ENCODE measurements at regions not wholly inside any gene's neighbourhood (a gene's known extent, or its start where the extent isn't known, plus 50 kb on each side); places are given as distances from the start of the nearest gene placed in this dataset.
"Not testable (repeated sequence)": the region's sequence is repeated elsewhere in the genome, so short reads cannot be mapped to it uniquely, and the experiment has no call there.

DNA sequence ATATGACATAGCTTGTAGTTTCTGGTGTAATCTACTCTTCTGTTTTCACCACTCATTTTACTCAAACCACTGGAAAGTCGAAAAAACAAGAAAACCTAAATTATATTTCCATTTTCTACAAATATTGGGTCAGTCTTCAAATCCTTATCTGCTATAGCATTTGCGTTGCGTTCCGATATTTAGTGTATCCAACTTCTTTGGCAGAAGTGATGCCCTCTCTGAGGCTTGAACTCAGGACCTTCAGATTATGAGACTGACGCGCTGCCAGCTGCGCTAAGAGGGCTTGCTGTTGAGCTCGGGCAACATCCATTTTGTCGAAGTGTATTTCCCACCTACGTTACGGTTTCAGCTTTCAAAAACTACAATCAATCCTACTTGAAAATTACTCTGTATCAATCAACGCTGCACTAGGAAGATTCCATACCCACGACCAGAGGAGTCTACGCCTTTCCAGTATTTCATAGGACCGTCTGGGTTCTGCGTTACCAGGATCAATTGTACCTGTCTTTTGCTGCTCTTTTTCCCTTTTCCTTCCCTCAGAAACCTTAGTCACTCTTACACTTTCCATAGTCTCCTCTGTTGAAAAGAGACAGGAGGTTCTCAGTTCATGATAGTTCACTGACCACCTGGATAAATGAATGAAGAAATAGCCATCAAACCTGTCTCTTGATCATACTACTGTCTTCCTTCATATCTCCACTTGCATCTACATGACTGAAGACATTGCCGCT is 140.5 kb upstream of the ZNF322 start:
- H3K27ac ChIP-seq (ENCODE audit: low read depth in 2 of 2, low read length in 2 of 2); H3K9ac ChIP-seq (ENCODE audit: low read depth in 1 of 2, low read length in 2 of 2); H3K27me3 ChIP-seq (ENCODE audit: control insufficient read depth in 2 of 2, insufficient read depth in 2 of 2, low read length in 2 of 2); H3K4me3 ChIP-seq (ENCODE audit: low read length in 2 of 2); H3K9me3 ChIP-seq (ENCODE audit: control insufficient read depth in 2 of 2, low read length in 2 of 2); H3K4me1 ChIP-seq (ENCODE audit: control insufficient read depth in 2 of 2, insufficient read depth in 2 of 2, low read length in 2 of 2); H3K36me3 ChIP-seq (ENCODE audit: control insufficient read depth in 2 of 2, insufficient read depth in 2 of 2, low read length in 2 of 2): not testable (repeated sequence)

DNA sequence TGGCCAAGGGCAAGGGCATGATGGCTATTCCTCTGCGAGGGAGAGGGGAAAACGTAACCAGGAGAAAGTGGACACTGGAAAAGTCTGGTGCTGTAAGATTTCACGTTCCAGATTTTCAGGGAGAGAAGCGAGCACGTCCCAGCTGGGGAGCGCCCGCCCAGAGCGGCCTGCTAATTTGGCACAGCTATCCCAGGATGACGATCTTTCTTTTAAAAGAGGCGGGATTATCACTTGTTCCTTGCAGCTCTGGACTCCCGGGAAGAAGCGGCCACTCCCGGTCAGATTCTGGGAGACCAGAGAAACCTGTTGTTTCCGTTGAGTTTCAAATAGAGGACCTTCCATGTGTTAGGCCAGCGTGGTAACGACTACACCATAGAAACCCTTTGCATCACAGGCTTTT is 144.2 kb upstream of the ZNF322 start:
- H3K27me3 ChIP-seq (ENCODE audit: control insufficient read depth in 2 of 2, insufficient read depth in 2 of 2, low read length in 2 of 2); H3K36me3 ChIP-seq (ENCODE audit: control insufficient read depth in 2 of 2, insufficient read depth in 2 of 2, low read length in 2 of 2); H3K27ac ChIP-seq (ENCODE audit: low read depth in 2 of 2, low read length in 2 of 2); H3K4me3 ChIP-seq (ENCODE audit: low read length in 2 of 2); H3K4me1 ChIP-seq (ENCODE audit: control insufficient read depth in 2 of 2, insufficient read depth in 2 of 2, low read length in 2 of 2); H3K9me3 ChIP-seq (ENCODE audit: control insufficient read depth in 2 of 2, low read length in 2 of 2); H3K9ac ChIP-seq (ENCODE audit: low read depth in 1 of 2, low read length in 2 of 2): not testable (repeated sequence)

DNA sequence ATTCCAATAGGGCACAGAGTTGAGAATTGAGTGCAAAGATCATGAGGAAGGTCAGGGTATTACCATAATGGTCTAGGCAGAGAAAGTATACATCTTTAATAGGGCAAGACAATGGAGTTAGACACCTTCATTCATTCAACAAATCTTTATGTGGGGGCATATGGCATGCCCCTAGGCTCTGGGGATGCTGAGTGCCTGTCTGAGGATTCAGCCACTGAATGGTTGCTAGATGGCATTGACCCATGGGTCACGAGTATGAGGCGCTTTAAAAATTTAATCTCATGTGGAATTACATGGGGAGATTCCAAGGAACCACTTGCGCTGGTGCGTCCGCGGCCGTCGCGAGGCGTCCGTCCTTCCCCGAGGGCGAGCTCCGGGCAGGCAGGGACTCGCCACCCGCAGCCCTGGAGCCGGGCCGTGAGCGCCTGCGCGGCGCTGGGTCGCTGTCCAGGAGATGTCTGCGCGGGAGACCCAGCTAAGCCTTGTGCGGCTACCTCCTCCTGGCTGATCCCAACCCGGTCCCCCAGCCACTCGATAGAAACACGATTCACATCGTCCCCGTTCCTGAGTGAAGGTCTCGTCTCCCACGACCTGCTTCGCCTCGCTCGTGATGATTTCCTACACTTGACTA is 152.1 kb upstream of the ZNF322 start:
- not testable (repeated sequence) for H3K27ac ChIP-seq (ENCODE audit: low read depth in 2 of 2, low read length in 2 of 2); H3K27me3 ChIP-seq (ENCODE audit: control insufficient read depth in 2 of 2, insufficient read depth in 2 of 2, low read length in 2 of 2); H3K4me1 ChIP-seq (ENCODE audit: control insufficient read depth in 2 of 2, insufficient read depth in 2 of 2, low read length in 2 of 2); H3K4me3 ChIP-seq (ENCODE audit: low read length in 2 of 2); H3K9ac ChIP-seq (ENCODE audit: low read depth in 1 of 2, low read length in 2 of 2); H3K36me3 ChIP-seq (ENCODE audit: control insufficient read depth in 2 of 2, insufficient read depth in 2 of 2, low read length in 2 of 2); H3K9me3 ChIP-seq (ENCODE audit: control insufficient read depth in 2 of 2, low read length in 2 of 2)

DNA sequence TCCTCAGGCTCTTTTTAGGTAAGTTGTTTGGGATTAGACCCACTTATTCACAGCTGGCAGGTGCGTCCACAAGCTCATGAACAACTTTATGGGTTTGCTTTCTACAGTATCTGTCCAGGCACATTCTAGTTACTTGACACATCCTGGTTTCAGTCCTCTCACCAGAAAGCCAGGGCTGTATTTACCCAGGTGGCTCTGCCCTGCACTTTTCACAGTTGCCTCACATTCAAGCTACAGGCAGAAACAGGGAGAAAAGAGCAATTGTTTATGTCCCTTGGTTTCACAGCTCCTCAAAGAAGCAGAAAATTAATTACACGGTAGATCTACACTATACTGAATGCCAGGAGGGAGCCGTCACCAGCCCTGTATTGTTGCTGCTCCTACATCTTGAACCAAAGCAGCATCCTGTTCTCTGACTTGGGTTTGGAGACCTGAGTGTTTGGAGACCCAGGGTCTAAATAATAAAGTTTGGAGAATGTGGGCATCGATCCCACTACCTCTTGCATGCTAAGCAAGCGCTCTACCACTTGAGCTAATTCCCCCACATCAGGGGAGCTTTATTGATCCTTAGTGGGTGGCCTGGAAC is 159.2 kb upstream of the ZNF322 start:
- not testable (repeated sequence) for H3K36me3 ChIP-seq (ENCODE audit: control insufficient read depth in 2 of 2, insufficient read depth in 2 of 2, low read length in 2 of 2); H3K4me3 ChIP-seq (ENCODE audit: low read length in 2 of 2); H3K27me3 ChIP-seq (ENCODE audit: control insufficient read depth in 2 of 2, insufficient read depth in 2 of 2, low read length in 2 of 2); H3K4me1 ChIP-seq (ENCODE audit: control insufficient read depth in 2 of 2, insufficient read depth in 2 of 2, low read length in 2 of 2); H3K9ac ChIP-seq (ENCODE audit: low read depth in 1 of 2, low read length in 2 of 2); H3K27ac ChIP-seq (ENCODE audit: low read depth in 2 of 2, low read length in 2 of 2); H3K9me3 ChIP-seq (ENCODE audit: control insufficient read depth in 2 of 2, low read length in 2 of 2)

DNA sequence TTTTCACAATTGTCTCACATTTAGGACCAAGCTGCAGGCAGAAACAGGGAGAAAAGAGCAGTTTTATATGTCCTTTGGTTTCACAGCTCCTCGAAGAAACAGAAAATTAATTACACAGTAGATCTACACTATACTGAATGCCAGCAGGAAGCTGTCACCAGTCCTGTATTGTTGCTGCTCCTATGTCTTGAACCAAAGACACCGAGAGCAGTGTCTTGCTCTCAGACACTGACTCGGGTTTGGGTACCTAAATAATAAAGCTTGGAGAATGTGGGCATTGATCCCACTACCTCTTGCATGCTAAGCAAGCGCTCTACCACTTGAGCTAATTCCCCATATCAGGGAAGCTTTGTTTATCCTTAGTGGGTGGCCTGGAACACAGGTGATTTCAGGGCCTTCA is 168.4 kb upstream of the ZNF322 start:
- not testable (repeated sequence) for H3K27me3 ChIP-seq (ENCODE audit: control insufficient read depth in 2 of 2, insufficient read depth in 2 of 2, low read length in 2 of 2); H3K27ac ChIP-seq (ENCODE audit: low read depth in 2 of 2, low read length in 2 of 2)

DNA sequence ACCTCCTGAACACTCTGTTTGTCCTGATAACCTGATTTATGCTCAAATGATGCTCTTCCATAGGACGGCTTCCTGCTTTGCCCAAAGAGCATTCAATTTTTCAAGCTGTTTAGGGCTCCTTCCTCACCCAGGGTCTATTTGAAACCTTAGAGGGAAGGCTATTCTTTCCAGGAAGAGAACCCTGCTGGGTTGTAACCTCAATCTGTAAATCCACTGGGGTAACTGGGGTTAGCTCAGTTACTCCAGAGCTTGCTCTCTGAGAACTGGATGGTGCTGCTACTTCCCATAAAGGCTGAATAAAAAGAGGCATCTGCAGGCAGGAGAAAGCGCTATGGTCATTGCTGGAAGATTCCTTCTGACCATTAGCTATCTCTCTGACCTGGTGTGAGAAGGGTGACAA is 169.9 kb upstream of the ZNF322 start:
- not testable (repeated sequence) for H3K27ac ChIP-seq (ENCODE audit: low read depth in 2 of 2, low read length in 2 of 2); H3K27me3 ChIP-seq (ENCODE audit: control insufficient read depth in 2 of 2, insufficient read depth in 2 of 2, low read length in 2 of 2); H3K4me3 ChIP-seq (ENCODE audit: low read length in 2 of 2); H3K9me3 ChIP-seq (ENCODE audit: control insufficient read depth in 2 of 2, low read length in 2 of 2); H3K9ac ChIP-seq (ENCODE audit: low read depth in 1 of 2, low read length in 2 of 2); H3K4me1 ChIP-seq (ENCODE audit: control insufficient read depth in 2 of 2, insufficient read depth in 2 of 2, low read length in 2 of 2); H3K36me3 ChIP-seq (ENCODE audit: control insufficient read depth in 2 of 2, insufficient read depth in 2 of 2, low read length in 2 of 2)

More for the DNA sequence above, 168.4 kb upstream of the ZNF322 start:
- not testable (repeated sequence) for H3K36me3 ChIP-seq (ENCODE audit: control insufficient read depth in 2 of 2, insufficient read depth in 2 of 2, low read length in 2 of 2); H3K4me1 ChIP-seq (ENCODE audit: control insufficient read depth in 2 of 2, insufficient read depth in 2 of 2, low read length in 2 of 2); H3K9ac ChIP-seq (ENCODE audit: low read depth in 1 of 2, low read length in 2 of 2); H3K4me3 ChIP-seq (ENCODE audit: low read length in 2 of 2); H3K9me3 ChIP-seq (ENCODE audit: control insufficient read depth in 2 of 2, low read length in 2 of 2)

DNA sequence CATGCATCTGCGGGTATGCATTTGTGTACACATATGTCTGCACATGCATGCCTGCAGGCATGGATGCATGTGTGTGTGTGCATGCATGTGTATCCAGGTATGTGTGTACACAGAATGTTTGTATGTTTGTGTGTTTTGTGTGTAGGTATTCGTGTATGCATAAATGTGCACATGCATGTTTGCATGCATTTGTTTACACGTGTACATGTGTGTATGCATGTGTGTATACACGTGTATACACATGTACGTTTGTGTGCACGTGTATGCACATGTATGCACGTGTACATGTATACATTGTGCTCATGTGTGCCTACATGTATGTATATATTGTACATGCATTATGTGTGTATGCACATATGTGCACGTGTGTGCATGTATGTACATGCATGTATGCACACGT is 171.4 kb upstream of the ZNF322 start:
- H3K36me3 ChIP-seq (ENCODE audit: control insufficient read depth in 2 of 2, insufficient read depth in 2 of 2, low read length in 2 of 2); H3K27ac ChIP-seq (ENCODE audit: low read depth in 2 of 2, low read length in 2 of 2); H3K9ac ChIP-seq (ENCODE audit: low read depth in 1 of 2, low read length in 2 of 2); H3K4me1 ChIP-seq (ENCODE audit: control insufficient read depth in 2 of 2, insufficient read depth in 2 of 2, low read length in 2 of 2); H3K9me3 ChIP-seq (ENCODE audit: control insufficient read depth in 2 of 2, low read length in 2 of 2); H3K27me3 ChIP-seq (ENCODE audit: control insufficient read depth in 2 of 2, insufficient read depth in 2 of 2, low read length in 2 of 2); H3K4me3 ChIP-seq (ENCODE audit: low read length in 2 of 2): not testable (repeated sequence)

DNA sequence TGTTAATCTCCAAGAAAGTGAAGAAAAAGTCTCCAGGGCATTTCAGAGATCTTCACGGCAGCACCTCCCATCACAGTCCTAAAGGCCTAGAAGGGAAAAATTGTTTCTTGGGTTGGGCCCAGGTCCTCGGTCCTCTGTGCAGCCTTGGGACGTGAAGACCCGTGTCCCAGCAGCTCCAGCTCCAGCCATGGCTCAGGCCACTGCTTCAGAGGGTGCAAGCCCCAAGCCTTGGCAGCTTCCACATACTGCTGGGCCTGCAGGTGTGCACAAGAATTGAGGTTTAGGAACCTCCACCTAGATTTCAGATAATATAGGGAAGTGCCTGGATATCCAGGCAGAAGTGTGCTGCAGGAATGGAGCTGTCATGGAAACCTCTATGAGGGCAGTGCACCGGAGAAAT is 176.2 kb upstream of the ZNF322 start:
- H3K4me3 ChIP-seq (ENCODE audit: low read length in 2 of 2); H3K27ac ChIP-seq (ENCODE audit: low read depth in 2 of 2, low read length in 2 of 2); H3K27me3 ChIP-seq (ENCODE audit: control insufficient read depth in 2 of 2, insufficient read depth in 2 of 2, low read length in 2 of 2); H3K4me1 ChIP-seq (ENCODE audit: control insufficient read depth in 2 of 2, insufficient read depth in 2 of 2, low read length in 2 of 2); H3K36me3 ChIP-seq (ENCODE audit: control insufficient read depth in 2 of 2, insufficient read depth in 2 of 2, low read length in 2 of 2); H3K9me3 ChIP-seq (ENCODE audit: control insufficient read depth in 2 of 2, low read length in 2 of 2); H3K9ac ChIP-seq (ENCODE audit: low read depth in 1 of 2, low read length in 2 of 2): not testable (repeated sequence)

DNA sequence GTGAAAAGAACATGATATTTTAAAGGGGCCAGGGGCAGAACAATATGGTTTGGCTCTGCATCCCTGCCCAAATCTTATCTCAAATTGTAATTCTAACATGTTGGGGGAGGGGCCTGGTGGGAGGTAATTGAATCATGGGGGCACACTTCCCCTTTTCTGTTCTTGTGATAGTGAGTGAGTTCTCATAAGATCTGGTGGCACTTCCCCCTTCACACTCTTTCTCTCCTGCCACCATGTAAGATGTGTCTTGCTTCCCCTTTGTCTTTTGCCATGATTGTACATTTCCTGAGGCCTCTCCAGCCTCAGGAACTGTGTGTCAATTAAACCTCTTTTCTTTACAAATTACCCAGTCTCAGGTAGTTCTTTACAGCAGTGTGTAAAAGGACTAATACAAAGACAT is 177.1 kb upstream of the ZNF322 start:
- H3K9me3 ChIP-seq (ENCODE audit: control insufficient read depth in 2 of 2, low read length in 2 of 2); H3K4me3 ChIP-seq (ENCODE audit: low read length in 2 of 2); H3K27me3 ChIP-seq (ENCODE audit: control insufficient read depth in 2 of 2, insufficient read depth in 2 of 2, low read length in 2 of 2); H3K4me1 ChIP-seq (ENCODE audit: control insufficient read depth in 2 of 2, insufficient read depth in 2 of 2, low read length in 2 of 2); H3K36me3 ChIP-seq (ENCODE audit: control insufficient read depth in 2 of 2, insufficient read depth in 2 of 2, low read length in 2 of 2); H3K9ac ChIP-seq (ENCODE audit: low read depth in 1 of 2, low read length in 2 of 2); H3K27ac ChIP-seq (ENCODE audit: low read depth in 2 of 2, low read length in 2 of 2): not testable (repeated sequence)

DNA sequence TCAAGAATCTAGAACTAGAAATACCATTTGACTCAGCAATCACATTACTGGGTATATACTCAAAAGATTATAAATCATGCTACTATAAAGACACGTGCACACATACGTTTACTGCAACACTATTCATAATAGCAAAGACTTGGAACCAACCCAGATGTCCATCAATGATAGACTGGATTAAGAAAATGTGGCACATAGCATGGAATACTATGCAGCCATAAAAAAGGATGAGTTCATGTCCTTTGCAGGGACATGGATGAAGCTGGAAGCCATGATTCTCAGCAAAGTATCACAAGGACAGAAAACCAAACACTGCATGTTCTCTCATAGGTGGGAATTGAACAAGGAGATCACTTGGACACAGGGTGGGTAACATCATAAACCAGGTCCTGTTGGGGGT is 185.3 kb upstream of the ZNF322 start:
- not testable (repeated sequence) for H3K36me3 ChIP-seq (ENCODE audit: control insufficient read depth in 2 of 2, insufficient read depth in 2 of 2, low read length in 2 of 2)

More for the DNA sequence above, 185.3 kb upstream of the ZNF322 start:
- not testable (repeated sequence) for H3K27me3 ChIP-seq (ENCODE audit: control insufficient read depth in 2 of 2, insufficient read depth in 2 of 2, low read length in 2 of 2); H3K9me3 ChIP-seq (ENCODE audit: control insufficient read depth in 2 of 2, low read length in 2 of 2); H3K27ac ChIP-seq (ENCODE audit: low read depth in 2 of 2, low read length in 2 of 2); H3K9ac ChIP-seq (ENCODE audit: low read depth in 1 of 2, low read length in 2 of 2); H3K4me3 ChIP-seq (ENCODE audit: low read length in 2 of 2); H3K4me1 ChIP-seq (ENCODE audit: control insufficient read depth in 2 of 2, insufficient read depth in 2 of 2, low read length in 2 of 2)

All from mucosa of rectum (tissue), 2 donors.